AG04450 (cell line): ENCODE measurements at regions not wholly inside any gene's neighbourhood (a gene's known extent, or its start where the extent isn't known, plus 50 kb on each side); places are given as distances from the start of the nearest gene placed in this dataset.

Experiments used
- CTCF ChIA-PET: fragments of 300-600, 350-600 bp; formaldehyde crosslinking; extraction: SDS; loops from one replicate; lab custom pipeline; 2022; ENCODE audit warnings: antibody characterized with exemption, inconsistent platforms; lab: Charles Lee
- POLR2A ChIA-PET: fragments of 350-600 bp; formaldehyde crosslinking; extraction: SDS; loops from one replicate; lab custom pipeline; 2021; ENCODE audit warnings: antibody characterized with exemption, inconsistent platforms; lab: Yijun Ruan, JAX
- DNase-seq: peaks from one replicate; pipeline ENCODE4 v3.0.0-alpha.2; 2011; ENCODE audit warnings: low read depth, low spot score
- H3K27ac ChIP-seq: one replicate; pipeline ENCODE4 v1.5.1; 2012; ENCODE audit warnings: low read depth, low read length, control low read depth
- H3K27me3 ChIP-seq: one replicate; pipeline ENCODE4 v1.6.0; 2012; ENCODE audit warnings: low read length; ENCODE audit not compliant: control insufficient read depth, insufficient read depth
- H3K4me3 ChIP-seq: 2 replicates; pipeline ENCODE4 v1.5.1; 2011; ENCODE audit warnings: mild to moderate bottlenecking, low read depth, low read length, control low read depth
- H3K9me3 ChIP-seq: 2 replicates; pipeline ENCODE4 v1.5.1; 2012; ENCODE audit warnings: low read length; ENCODE audit not compliant: control insufficient read depth, insufficient read depth
- TF ChIP-seq, protein P1 (sequence below): IDR thresholded peaks from 2 replicates; pipeline ENCODE4 v1.5.1; 2011; ENCODE audit warnings: low read depth, low read length, control low read depth, inconsistent platforms

DNA sequence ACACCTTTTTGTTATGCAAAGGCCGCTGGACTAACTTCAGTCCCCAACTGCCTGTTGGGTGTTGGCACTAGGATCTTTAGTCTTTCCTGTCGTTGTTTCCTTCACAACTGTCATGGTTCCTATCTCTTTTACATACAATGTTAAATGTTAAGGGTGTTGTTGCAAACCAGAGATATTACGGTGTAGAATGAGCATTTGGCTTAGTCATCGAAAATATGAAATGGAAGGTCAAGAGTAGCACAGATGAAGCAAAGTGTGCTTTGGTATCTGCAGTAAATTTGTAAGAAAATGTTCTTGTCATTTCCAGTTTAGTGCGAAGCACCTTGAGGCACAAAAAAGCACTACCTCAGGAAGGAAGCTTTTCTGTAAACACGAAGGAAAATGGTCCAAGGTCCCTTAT lies 751.3 kb upstream of the LRFN5 start:
- ChIA-PET POLR2A (no interaction called here), CTCF (no interaction called here)
- no peak overlapping the region for H3K27ac ChIP-seq
- no peaks in the 10 kb centered on the region for H3K27me3 ChIP-seq
- TF ChIP-seq, protein P1, sequence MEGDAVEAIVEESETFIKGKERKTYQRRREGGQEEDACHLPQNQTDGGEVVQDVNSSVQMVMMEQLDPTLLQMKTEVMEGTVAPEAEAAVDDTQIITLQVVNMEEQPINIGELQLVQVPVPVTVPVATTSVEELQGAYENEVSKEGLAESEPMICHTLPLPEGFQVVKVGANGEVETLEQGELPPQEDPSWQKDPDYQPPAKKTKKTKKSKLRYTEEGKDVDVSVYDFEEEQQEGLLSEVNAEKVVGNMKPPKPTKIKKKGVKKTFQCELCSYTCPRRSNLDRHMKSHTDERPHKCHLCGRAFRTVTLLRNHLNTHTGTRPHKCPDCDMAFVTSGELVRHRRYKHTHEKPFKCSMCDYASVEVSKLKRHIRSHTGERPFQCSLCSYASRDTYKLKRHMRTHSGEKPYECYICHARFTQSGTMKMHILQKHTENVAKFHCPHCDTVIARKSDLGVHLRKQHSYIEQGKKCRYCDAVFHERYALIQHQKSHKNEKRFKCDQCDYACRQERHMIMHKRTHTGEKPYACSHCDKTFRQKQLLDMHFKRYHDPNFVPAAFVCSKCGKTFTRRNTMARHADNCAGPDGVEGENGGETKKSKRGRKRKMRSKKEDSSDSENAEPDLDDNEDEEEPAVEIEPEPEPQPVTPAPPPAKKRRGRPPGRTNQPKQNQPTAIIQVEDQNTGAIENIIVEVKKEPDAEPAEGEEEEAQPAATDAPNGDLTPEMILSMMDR, result no peak
- no peak overlapping the region for H3K4me3 ChIP-seq
- no peak for DNase-seq
- H3K9me3 ChIP-seq, result peaks cover 23% of the 10 kb centered on the region

DNA sequence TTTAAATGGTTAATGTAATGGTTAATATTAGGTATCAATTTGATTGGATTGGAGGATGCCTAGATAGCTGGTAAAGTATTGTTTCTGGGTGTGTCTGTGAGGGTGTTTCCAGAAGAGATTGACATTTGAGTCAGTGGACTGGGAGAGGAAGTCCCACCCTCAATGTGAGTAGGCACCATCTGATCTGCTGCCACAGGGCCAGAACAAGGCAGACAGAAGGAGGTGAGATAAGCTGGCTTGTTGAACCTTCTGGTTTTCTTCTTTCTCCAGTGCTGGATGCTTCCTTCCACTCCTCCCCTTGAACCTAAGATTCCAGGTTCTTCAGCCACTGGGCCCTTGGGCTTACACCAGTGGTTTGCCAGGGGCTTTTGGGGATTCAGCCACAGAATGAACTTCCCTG lies 756.5 kb upstream of the LRFN5 start:
- H3K27ac ChIP-seq, result no peak overlapping the region
- H3K4me3 ChIP-seq, result no peak overlapping the region
- ChIA-PET CTCF (no interaction called here), POLR2A (no interaction called here)
- DNase-seq, result no peak
- H3K9me3 ChIP-seq, result peaks cover 18% of the 10 kb centered on the region
- TF ChIP-seq, protein P1, result no peak
- no peaks in the 10 kb centered on the region for H3K27me3 ChIP-seq

DNA sequence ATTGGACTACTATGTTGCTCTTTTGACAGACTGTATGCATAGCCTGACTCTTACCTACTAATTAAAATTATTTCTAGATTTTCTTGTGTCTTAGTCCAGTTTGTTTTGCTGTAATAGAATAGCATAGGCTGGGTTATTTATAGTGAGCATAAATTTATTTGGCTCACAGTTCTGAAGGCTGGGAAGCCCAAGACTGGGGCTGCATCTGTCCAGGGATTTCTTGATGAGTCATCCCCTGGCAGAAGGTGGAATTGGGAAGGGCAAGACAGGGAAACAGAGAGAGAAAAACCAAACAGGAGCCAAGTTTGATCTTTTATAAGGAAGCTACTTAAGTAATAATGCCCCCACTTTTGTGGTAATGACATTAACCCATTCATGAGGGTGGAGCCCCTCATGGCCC lies 759.2 kb upstream of the LRFN5 start:
- H3K27me3 ChIP-seq, result no peaks in the 10 kb centered on the region
- no peak overlapping the region for H3K4me3 ChIP-seq
- H3K27ac ChIP-seq, result no peak overlapping the region
- ChIA-PET CTCF (no interaction called here), POLR2A (no interaction called here)
- no peak for DNase-seq
- H3K9me3 ChIP-seq, result peaks cover 9% of the 10 kb centered on the region
- TF ChIP-seq, protein P1, result no peak

DNA sequence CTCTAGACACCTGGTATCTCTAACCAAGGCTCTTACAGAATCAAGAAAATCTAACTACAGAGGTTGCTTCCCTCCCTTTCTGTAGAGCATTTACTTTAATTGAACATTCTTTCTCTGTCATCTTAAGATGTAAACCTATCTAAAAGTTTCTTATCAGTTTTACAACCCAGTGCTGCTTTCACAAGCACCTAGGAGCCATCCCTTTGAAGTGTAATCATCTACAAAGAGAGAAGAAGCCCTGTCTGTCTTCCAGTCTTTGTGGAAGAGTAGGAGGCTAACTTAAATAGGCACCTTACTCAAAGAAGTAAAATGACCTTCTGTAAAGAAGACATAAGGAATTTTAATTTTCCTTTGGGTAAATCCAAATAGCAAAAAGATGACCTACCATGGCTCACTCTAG lies 763.9 kb upstream of the LRFN5 start:
- Histone ChIP-seq H3K9me3 (peaks cover 9% of the 10 kb centered on the region), H3K27ac (no peak overlapping the region), H3K4me3 (no peak overlapping the region), H3K27me3 (no peaks in the 10 kb centered on the region)
- POLR2A ChIA-PET, result no interaction called here
- TF ChIP-seq, protein P1, result no peak
- no peak for DNase-seq
- CTCF ChIA-PET, result no interaction called here

DNA sequence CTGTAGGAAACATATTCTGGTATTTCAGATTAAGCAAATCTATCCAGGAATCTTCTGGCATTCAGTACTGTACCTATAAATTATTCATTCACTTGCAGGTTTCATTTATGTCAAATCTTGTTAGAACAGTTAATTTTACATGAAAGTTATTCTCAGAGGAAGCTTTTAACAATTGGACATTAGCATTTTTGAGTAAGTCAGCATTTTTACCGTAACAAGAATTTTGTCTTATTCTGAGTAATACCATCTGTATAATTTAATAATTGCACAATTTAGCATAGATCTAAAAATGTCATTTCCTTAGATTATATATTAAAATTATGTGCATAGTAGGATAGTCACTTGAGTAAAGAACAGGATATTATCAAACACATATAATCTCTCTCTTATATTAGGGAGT lies 764.8 kb upstream of the LRFN5 start:
- Histone ChIP-seq H3K27ac (no peak overlapping the region), H3K9me3 (peaks cover 5% of the 10 kb centered on the region), H3K4me3 (no peak overlapping the region), H3K27me3 (no peaks in the 10 kb centered on the region)
- TF ChIP-seq, protein P1, result no peak
- ChIA-PET POLR2A (no interaction called here), CTCF (no interaction called here)
- DNase-seq, result no peak
